ENCODE measurements at regions not wholly inside any gene's neighbourhood (a gene's known extent, or its start where the extent isn't known, plus 50 kb on each side); places are given as distances from the start of the nearest gene placed in this dataset.

DNA sequence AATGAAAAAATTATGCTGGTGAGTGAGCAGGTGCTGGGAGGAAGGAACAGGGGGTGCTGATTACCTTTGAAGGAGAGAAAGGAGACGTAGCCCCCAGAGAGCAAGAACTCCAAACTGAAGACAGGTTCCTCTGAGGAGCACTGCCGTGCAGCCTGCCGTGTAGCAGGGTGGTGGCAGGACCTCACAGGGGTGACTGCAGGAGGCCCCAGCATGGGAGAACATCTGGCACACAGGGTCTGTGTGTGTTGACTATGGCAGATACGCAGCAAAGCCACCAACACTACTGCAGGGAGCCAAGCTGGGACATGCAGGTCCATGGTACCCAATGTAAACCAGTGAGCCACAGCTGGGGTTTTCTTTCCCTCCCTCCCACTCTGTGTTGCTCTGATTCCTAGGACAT lies 192.1 kb upstream of the PDE1C start:
- intact Hi-C loops (cut with DNase I, micrococcal nuclease), result no loop called here
- no peaks in the 10 kb centered on the region for H3K36me3 ChIP-seq (ENCODE audit: insufficient read depth, low read length)
- ChIA-PET CTCF (no interaction called here), POLR2A (no interaction called here)
- no peaks in the 10 kb centered on the region for H3K4me1 ChIP-seq (ENCODE audit: insufficient read depth, low read length)
- H3K4me3 ChIP-seq (ENCODE audit: low read length), result no peak overlapping the region
- Mint-ChIP-seq H3K27me3 (no peaks in the 10 kb centered on the region), H3K36me3 (ENCODE audit: low read depth) (no peaks in the 10 kb centered on the region), H3K27ac (no peak overlapping the region), H3K4me3 (no peak overlapping the region), H3K4me1 (ENCODE audit: low read depth) (no peaks in the 10 kb centered on the region), H3K9me3 (no peaks in the 10 kb centered on the region)
- no peak for TF ChIP-seq CTCF (IDR thresholded peaks at IDR 0.05)
- no peak overlapping the region for H3K27ac ChIP-seq (ENCODE audit: low read depth in 1 of 2, low read length in 2 of 2)
- peaks cover 0 to 4% of the 10 kb centered on the region in 2 experiments for H3K9me3 ChIP-seq (ENCODE audit: control insufficient read depth in 1 of 2, insufficient read depth in 1 of 2, low read length in 2 of 2)
- ATAC-seq (ENCODE audit: poor library complexity), result no peak
- no peak for DNase-seq
- no peaks in the 10 kb centered on the region for H3K27me3 ChIP-seq (ENCODE audit: control insufficient read depth in 1 of 2, insufficient read depth in 2 of 2, low read length in 2 of 2)

- Histone ChIP-seq H3K9me3 (ENCODE audit: control insufficient read depth in 1 of 2, insufficient read depth in 1 of 2, low read length in 2 of 2) (no peaks in the 10 kb centered on the region), H3K27me3 (ENCODE audit: control insufficient read depth in 1 of 2, insufficient read depth in 2 of 2, low read length in 2 of 2) (no peaks in the 10 kb centered on the region), H3K4me3 (ENCODE audit: low read length) (no peak overlapping the region), H3K4me1 (ENCODE audit: insufficient read depth, low read length) (no peaks in the 10 kb centered on the region), H3K27ac (ENCODE audit: low read depth in 1 of 2, low read length in 2 of 2) (no peak overlapping the region), H3K36me3 (ENCODE audit: insufficient read depth, low read length) (no peaks in the 10 kb centered on the region)
- Mint-ChIP-seq H3K9me3 (no peaks in the 10 kb centered on the region), H3K36me3 (ENCODE audit: low read depth) (no peaks in the 10 kb centered on the region), H3K27ac (no peak overlapping the region), H3K27me3 (no peaks in the 10 kb centered on the region), H3K4me1 (ENCODE audit: low read depth) (no peaks in the 10 kb centered on the region), H3K4me3 (no peak overlapping the region)
- ATAC-seq (ENCODE audit: poor library complexity), result no peak
- ChIA-PET CTCF (no interaction called here), POLR2A (no interaction called here)
- no peak for DNase-seq
- intact Hi-C loops (cut with DNase I, micrococcal nuclease), result no loop called here
- no peak for TF ChIP-seq CTCF (IDR thresholded peaks at IDR 0.05)
Measured at GRCh38 chr7:32259931-32260596, 189.9 kb upstream of the PDE1C start.

- Histone ChIP-seq H3K4me3 (ENCODE audit: low read length) (no peak overlapping the region), H3K36me3 (ENCODE audit: insufficient read depth, low read length) (no peaks in the 10 kb centered on the region), H3K27ac (ENCODE audit: low read depth in 1 of 2, low read length in 2 of 2) (no peak overlapping the region), H3K27me3 (ENCODE audit: control insufficient read depth in 1 of 2, insufficient read depth in 2 of 2, low read length in 2 of 2) (no peaks in the 10 kb centered on the region), H3K9me3 (ENCODE audit: control insufficient read depth in 1 of 2, insufficient read depth in 1 of 2, low read length in 2 of 2) (no peaks in the 10 kb centered on the region), H3K4me1 (ENCODE audit: insufficient read depth, low read length) (no peaks in the 10 kb centered on the region)
- DNase-seq, result no peak
- no peaks in the 10 kb centered on the region for H3K27me3 Mint-ChIP-seq
- no peaks in the 10 kb centered on the region for H3K4me1 Mint-ChIP-seq (ENCODE audit: low read depth)
- no peaks in the 10 kb centered on the region for H3K9me3 Mint-ChIP-seq
- ChIA-PET CTCF (no interaction called here), POLR2A (no interaction called here)
- H3K36me3 Mint-ChIP-seq (ENCODE audit: low read depth), result no peaks in the 10 kb centered on the region
- no peak for ATAC-seq (ENCODE audit: poor library complexity)
- intact Hi-C loops (cut with DNase I, micrococcal nuclease), result no loop called here
- no peak for TF ChIP-seq CTCF (IDR thresholded peaks at IDR 0.05)
- H3K27ac Mint-ChIP-seq, result no peak overlapping the region
- no peak overlapping the region for H3K4me3 Mint-ChIP-seq
Measured at GRCh38 chr7:32258265-32258664, 188.1 kb upstream of the PDE1C start.
